ENCODE measurements at regions not wholly inside any gene's neighbourhood (a gene's known extent, or its start where the extent isn't known, plus 50 kb on each side); places are given as distances from the start of the nearest gene placed in this dataset.

- Histone ChIP-seq H2AFZ (no peak overlapping the region), H4K20me1 (replicated peaks; ENCODE audit: insufficient read depth) (no peaks in the 10 kb centered on the region), H3K36me3 (ENCODE audit: insufficient read depth) (no peaks in the 10 kb centered on the region), H3K79me2 (replicated peaks; ENCODE audit: insufficient read depth) (no peaks in the 10 kb centered on the region), H3K4me3 (no peak overlapping the region), H3K27ac (ENCODE audit: low read depth) (no peak overlapping the region), H3K9me2 (ENCODE audit: insufficient read depth) (no peaks in the 10 kb centered on the region), H3K27me3 (ENCODE audit: insufficient read depth) (no peaks in the 10 kb centered on the region), H3F3A (replicated peaks; ENCODE audit: low read depth) (no peaks in the 10 kb centered on the region), H3K4me1 (ENCODE audit: insufficient read depth) (no peaks in the 10 kb centered on the region), H3K4me2 (no peak overlapping the region)
- H3K27ac Mint-ChIP-seq = peak overlapping the region; percentile 20; the same call in 1 of the 2 replicates
- no peaks in the 10 kb centered on the region for H3K9me3 Mint-ChIP-seq
- peaks cover 13% of the 10 kb centered on the region for H3K4me1 Mint-ChIP-seq
- ATAC-seq (no peak), DNase-seq (ENCODE audit: low spot score) (no peak)
- TF ChIP-seq JUNB (IDR thresholded peaks at IDR 0.05; ENCODE audit: unreplicated experiment) (no peak), CTCF (conservative IDR thresholded peaks at IDR 0.05; ENCODE audit: low read depth in 2 of 2) (no peak), ETS1 (IDR thresholded peaks at IDR 0.05) (no peak), EZH2phosphoT487 (IDR thresholded peaks at IDR 0.05; ENCODE audit: unreplicated experiment) (no peak), CREB1 (CRISPR knock-in tag; IDR thresholded peaks at IDR 0.05; ENCODE audit: low read depth) (no peak), REST (IDR thresholded peaks at IDR 0.05; ENCODE audit: unreplicated experiment) (no peak), EZH2 (IDR thresholded peaks at IDR 0.05; ENCODE audit: low read depth, unreplicated experiment) (no peak), STAT1 (IDR thresholded peaks at IDR 0.05; ENCODE audit: unreplicated experiment) (no peak), POLR2AphosphoS5 (IDR thresholded peaks at IDR 0.05; ENCODE audit: low read depth) (no peak), ZNF331 (CRISPR knock-in tag; IDR thresholded peaks at IDR 0.05; ENCODE audit: low read depth) (no peak), ZNF462 (CRISPR knock-in tag; IDR thresholded peaks at IDR 0.05) (no peak), NANOG (IDR thresholded peaks at IDR 0.05; ENCODE audit: borderline replicate concordance) (no peak), ZNF114 (CRISPR knock-in tag; IDR thresholded peaks at IDR 0.05) (no peak)
- H3K27me3 Mint-ChIP-seq (ENCODE audit: insufficient read depth, low read depth, poor library complexity) = no peaks in the 10 kb centered on the region
- H3K4me3 Mint-ChIP-seq = no peak overlapping the region
- no peaks in the 10 kb centered on the region for H3K36me3 Mint-ChIP-seq (ENCODE audit: low read depth)
Measured at GRCh38 chr2:182646763-182647498, 69.1 kb upstream of the DNAJC10 start.
